Caco-2 (cell line): ENCODE measurements at regions not wholly inside any gene's neighbourhood (a gene's known extent, or its start where the extent isn't known, plus 50 kb on each side); places are given as distances from the start of the nearest gene placed in this dataset.

Experiments
- BruUV-seq: library from RNA; stranded (reverse); fragments of 400-500 nt; replicated peaks from 2 replicates; lab custom pipeline; 2021; lab: Mats Ljungman, UMichigan
- CTCF ChIA-PET: fragments of 300-600 bp; sonication (Branson Sonifier 250); formaldehyde crosslinking; loops from one replicate; lab custom pipeline; 2022; ENCODE audit warnings: antibody characterized with exemption; lab: Charles Lee
- POLR2A ChIA-PET: fragments of 300-600 bp; sonication (Branson Sonifier 250); formaldehyde crosslinking; loops from one replicate; lab custom pipeline; 2022; ENCODE audit warnings: antibody characterized with exemption; lab: Charles Lee
- DNase-seq, 2 experiments: peaks; one replicate each; pipeline versions ENCODE4 v3.0.0 to v3.0.0-alpha.2; 2020 to 2022
- H3K27me3 ChIP-seq: replicated peaks from 2 replicates; pipeline ENCODE4 v1.6.0; 2011; ENCODE audit warnings: low read length; ENCODE audit not compliant: control insufficient read depth, insufficient read depth
- H3K36me3 ChIP-seq: 2 replicates; pipeline ENCODE4 v1.5.1; 2011; ENCODE audit warnings: low read length; ENCODE audit not compliant: control insufficient read depth, insufficient read depth
- H3K4me1 ChIP-seq: fragments of 250-450 bp; sonication (Bioruptor Pico); 2 replicates; pipeline ENCODE4 v1.5.1; 2020; ENCODE audit warnings: mild to moderate bottlenecking
- H3K4me3 ChIP-seq: 2 replicates; pipeline ENCODE4 v1.5.1; 2011; ENCODE audit warnings: low read depth, mild to moderate bottlenecking, control low read depth, low read length
- H3K9me3 ChIP-seq: fragments of 250-450 bp; sonication (Bioruptor Pico); 2 replicates; pipeline ENCODE4 v1.5.1; 2020; ENCODE audit warnings: mild to moderate bottlenecking, moderate library complexity
- H3K27ac Mint-ChIP-seq: one replicate; pipeline ENCODE4 v1.8.0; 2022; ENCODE audit warnings: mixed read lengths; ENCODE audit not compliant: unreplicated experiment
- H3K27me3 Mint-ChIP-seq: one replicate; pipeline ENCODE4 v1.8.0; 2022; ENCODE audit warnings: mixed read lengths; ENCODE audit not compliant: insufficient read depth, unreplicated experiment
- H3K36me3 Mint-ChIP-seq: one replicate; pipeline ENCODE4 v1.8.0; 2022; ENCODE audit warnings: mild to moderate bottlenecking, mixed read lengths; ENCODE audit not compliant: insufficient read depth, unreplicated experiment
- H3K4me1 Mint-ChIP-seq: one replicate; pipeline ENCODE4 v1.8.0; 2022; ENCODE audit warnings: low read depth, mixed read lengths; ENCODE audit not compliant: unreplicated experiment
- H3K4me3 Mint-ChIP-seq: one replicate; pipeline ENCODE4 v1.8.0; 2022; ENCODE audit warnings: mild to moderate bottlenecking, moderate library complexity, mixed read lengths; ENCODE audit not compliant: unreplicated experiment
- H3K9me3 Mint-ChIP-seq: one replicate; pipeline ENCODE4 v1.8.0; 2022; ENCODE audit warnings: mixed read lengths; ENCODE audit not compliant: unreplicated experiment
- intact Hi-C: fragments of 100-400 bp; cut with micrococcal nuclease; formaldehyde crosslinking; loops from one replicate; pipeline ENCODE4 v1.10.0; 2022; ENCODE audit not compliant: unreplicated experiment
- TF ChIP-seq, protein P1 (sequence below), 2 experiments: fragments of 200-600 bp in 1 of 2; IDR thresholded peaks; 1 replicate in 1 of 2; 2 replicates in 1 of 2; pipeline versions ENCODE4 v1.5.1 to v1.8.0; 2011 to 2022; ENCODE audit warnings: antibody characterized with exemption in 1 of 2, control low read depth in 1 of 2, inconsistent platforms in 1 of 2, low read depth in 1 of 2, low read length in 1 of 2, mild to moderate bottlenecking in 1 of 2, moderate library complexity in 1 of 2; ENCODE audit not compliant: insufficient read depth in 1 of 2, severe bottlenecking in 1 of 2, unreplicated experiment in 1 of 2

DNA sequence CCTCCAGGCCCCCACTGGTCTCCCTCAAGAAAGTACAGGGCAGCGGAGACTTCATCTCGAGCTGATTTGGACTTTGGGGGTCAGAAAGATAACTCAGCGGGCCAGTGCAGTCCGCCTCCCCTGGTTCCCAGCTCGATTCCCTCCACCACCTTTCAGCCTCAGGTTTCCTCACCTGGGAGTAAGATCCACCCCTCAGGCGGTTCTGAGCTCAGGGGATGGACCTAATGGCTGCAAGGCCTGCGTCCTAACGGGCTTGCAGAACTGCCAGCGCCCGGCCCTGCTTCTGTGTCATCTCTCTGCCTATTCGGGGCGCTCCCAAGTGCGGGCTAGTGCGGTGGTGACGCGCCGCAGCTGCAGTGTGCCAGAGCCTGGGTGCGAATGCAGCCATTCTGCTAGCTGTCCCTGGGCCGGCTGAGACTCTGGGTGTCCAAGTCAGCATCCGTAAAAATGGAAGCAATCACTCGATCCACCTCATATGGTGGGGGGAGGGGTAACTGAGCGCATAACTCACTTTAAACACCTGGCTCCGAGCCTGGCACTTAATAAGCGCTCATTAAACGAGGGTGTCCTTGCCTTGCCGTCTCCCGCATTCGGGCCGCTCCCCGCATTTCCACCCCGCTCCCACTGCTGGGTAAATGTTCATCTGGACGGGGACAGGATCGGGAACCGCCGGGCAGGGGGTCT lies 129.6 kb upstream of the LHX1 start:
- H3K36me3 Mint-ChIP-seq = no peaks in the 10 kb centered on the region
- H3K4me1 ChIP-seq = no peaks in the 10 kb centered on the region
- H3K9me3 ChIP-seq = no peaks in the 10 kb centered on the region
- no peak overlapping the region for H3K4me3 Mint-ChIP-seq
- H3K4me1 Mint-ChIP-seq = no peaks in the 10 kb centered on the region
- H3K9me3 Mint-ChIP-seq = no peaks in the 10 kb centered on the region
- DNase-seq = no peak
- no peaks in the 10 kb centered on the region; the same call in 1 of the 2 replicates for H3K27me3 ChIP-seq
- H3K4me3 ChIP-seq = no peak overlapping the region
- POLR2A ChIA-PET = interaction anchor here (0.5 kb wide), 1 partner anchor 353 kb away, joined by 3 read pairs; no protein-coding TSS in a partner anchor
- H3K36me3 ChIP-seq = no peaks in the 10 kb centered on the region
- BruUV-seq = no TSS peak
- peaks cover 24% of the 10 kb centered on the region for H3K27me3 Mint-ChIP-seq
- TF ChIP-seq, protein P1, sequence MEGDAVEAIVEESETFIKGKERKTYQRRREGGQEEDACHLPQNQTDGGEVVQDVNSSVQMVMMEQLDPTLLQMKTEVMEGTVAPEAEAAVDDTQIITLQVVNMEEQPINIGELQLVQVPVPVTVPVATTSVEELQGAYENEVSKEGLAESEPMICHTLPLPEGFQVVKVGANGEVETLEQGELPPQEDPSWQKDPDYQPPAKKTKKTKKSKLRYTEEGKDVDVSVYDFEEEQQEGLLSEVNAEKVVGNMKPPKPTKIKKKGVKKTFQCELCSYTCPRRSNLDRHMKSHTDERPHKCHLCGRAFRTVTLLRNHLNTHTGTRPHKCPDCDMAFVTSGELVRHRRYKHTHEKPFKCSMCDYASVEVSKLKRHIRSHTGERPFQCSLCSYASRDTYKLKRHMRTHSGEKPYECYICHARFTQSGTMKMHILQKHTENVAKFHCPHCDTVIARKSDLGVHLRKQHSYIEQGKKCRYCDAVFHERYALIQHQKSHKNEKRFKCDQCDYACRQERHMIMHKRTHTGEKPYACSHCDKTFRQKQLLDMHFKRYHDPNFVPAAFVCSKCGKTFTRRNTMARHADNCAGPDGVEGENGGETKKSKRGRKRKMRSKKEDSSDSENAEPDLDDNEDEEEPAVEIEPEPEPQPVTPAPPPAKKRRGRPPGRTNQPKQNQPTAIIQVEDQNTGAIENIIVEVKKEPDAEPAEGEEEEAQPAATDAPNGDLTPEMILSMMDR (IDR thresholded peaks at IDR 0.05; ENCODE audit: insufficient read depth in 1 of 2, low read depth in 1 of 2, low read length in 1 of 2, severe bottlenecking in 1 of 2, unreplicated experiment in 1 of 2) = no peak
- intact Hi-C loops = no loop called here
- H3K27ac Mint-ChIP-seq = no peak overlapping the region
- CTCF ChIA-PET = interaction anchor here (0.6 to 0.8 kb wide), 2 partner anchors 43 to 101 kb away, joined by 3 to 5 read pairs; no protein-coding TSS in a partner anchor

GRCh38 chr17:36808180-36808661 lies 129.1 kb upstream of the LHX1 start:
- Histone ChIP-seq H3K4me3 (no peak overlapping the region), H3K36me3 (no peaks in the 10 kb centered on the region), H3K4me1 (no peaks in the 10 kb centered on the region), H3K27me3 (no peaks in the 10 kb centered on the region; the same call in 1 of the 2 replicates), H3K9me3 (no peaks in the 10 kb centered on the region)
- H3K9me3 Mint-ChIP-seq = no peaks in the 10 kb centered on the region
- ChIA-PET POLR2A (interaction anchor here (0.5 kb wide), 1 partner anchor 352 kb away, joined by 3 read pairs; no protein-coding TSS in a partner anchor), CTCF (interaction anchor here (0.6 to 0.9 kb wide), 2 partner anchors 24 to 42 kb away, joined by 3 read pairs; no protein-coding TSS in a partner anchor)
- TF ChIP-seq, protein P1 (IDR thresholded peaks at IDR 0.05; ENCODE audit: insufficient read depth in 1 of 2, low read depth in 1 of 2, low read length in 1 of 2, severe bottlenecking in 1 of 2, unreplicated experiment in 1 of 2) = no peak
- no peaks in the 10 kb centered on the region for H3K4me1 Mint-ChIP-seq
- DNase-seq = no peak
- H3K36me3 Mint-ChIP-seq = no peaks in the 10 kb centered on the region
- intact Hi-C loops = no loop called here
- no peak overlapping the region for H3K27ac Mint-ChIP-seq
- peaks cover 24% of the 10 kb centered on the region for H3K27me3 Mint-ChIP-seq
- H3K4me3 Mint-ChIP-seq = no peak overlapping the region
- no TSS peak for BruUV-seq

DNA sequence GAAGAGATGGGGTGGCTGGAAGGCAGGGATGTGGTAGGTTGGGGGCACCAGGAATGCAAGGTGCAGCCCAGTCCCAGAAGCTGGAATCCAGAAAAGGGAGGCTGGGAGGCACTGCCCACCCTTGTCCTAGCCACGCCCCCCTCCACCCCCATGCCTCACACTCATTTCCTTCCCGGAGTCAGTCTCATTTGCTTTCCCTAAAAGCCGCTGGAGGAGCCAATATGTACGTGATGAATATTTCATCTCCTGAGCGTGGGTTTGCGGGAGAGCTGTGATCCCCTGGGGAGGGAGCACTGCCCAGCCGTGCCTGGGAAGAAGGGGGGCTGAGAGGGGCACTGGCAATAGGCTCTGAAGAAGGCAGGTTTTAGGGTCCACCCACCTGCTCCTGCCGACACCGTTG lies 124.5 kb upstream of the LHX1 start:
- Histone ChIP-seq H3K36me3 (no peaks in the 10 kb centered on the region), H3K4me3 (no peak overlapping the region), H3K9me3 (no peaks in the 10 kb centered on the region), H3K4me1 (no peaks in the 10 kb centered on the region), H3K27me3 (peaks cover 4% of the 10 kb centered on the region; the same call in 1 of the 2 replicates)
- no peak overlapping the region for H3K27ac Mint-ChIP-seq
- no peaks in the 10 kb centered on the region for H3K36me3 Mint-ChIP-seq
- intact Hi-C loops = no loop called here
- no peak for DNase-seq
- no TSS peak for BruUV-seq
- TF ChIP-seq, protein P1 (IDR thresholded peaks at IDR 0.05; ENCODE audit: insufficient read depth in 1 of 2, low read depth in 1 of 2, low read length in 1 of 2, severe bottlenecking in 1 of 2, unreplicated experiment in 1 of 2) = no peak
- ChIA-PET CTCF (no interaction called here), POLR2A (no interaction called here)
- no peak overlapping the region for H3K4me3 Mint-ChIP-seq
- H3K9me3 Mint-ChIP-seq = no peaks in the 10 kb centered on the region
- peaks cover 38% of the 10 kb centered on the region for H3K27me3 Mint-ChIP-seq
- H3K4me1 Mint-ChIP-seq = no peaks in the 10 kb centered on the region
